PC-9 (cell line): ENCODE measurements at regions not wholly inside any gene's neighbourhood (a gene's known extent, or its start where the extent isn't known, plus 50 kb on each side); places are given as distances from the start of the nearest gene placed in this dataset.

Experiments
- CTCF ChIP-seq: fragments of 200-600 bp; sonication (generic); conservative IDR thresholded peaks from 2 replicates; pipeline ENCODE4 v1.6.1; 2017; ENCODE audit warnings: mixed run types, antibody characterized with exemption, mild to moderate bottlenecking, moderate library complexity
- EZH2 ChIP-seq: fragments of 200-600 bp; sonication (generic); IDR thresholded peaks from 2 replicates; pipeline ENCODE4 v1.8.0; 2017; ENCODE audit warnings: antibody characterized with exemption, low read depth

GRCh38 chr21:16004086-16004485 lies 274.3 kb downstream of the USP25 start:
- TF ChIP-seq CTCF (no peak), EZH2 (no peak)
